Neuronal stem cell (in vitro differentiated cells): ENCODE measurements at regions not wholly inside any gene's neighbourhood (a gene's known extent, or its start where the extent isn't known, plus 50 kb on each side); places are given as distances from the start of the nearest gene placed in this dataset.

Source experiments
- DNase-seq: peaks from one replicate; pipeline ENCODE4 v3.0.0-alpha.2; 2013; ENCODE audit warnings: low spot score
- H2AFZ ChIP-seq: one replicate; pipeline ENCODE4 v1.6.1; 2013; ENCODE audit warnings: mild to moderate bottlenecking, low read length, inconsistent platforms
- H2AK5ac ChIP-seq: 2 replicates; pipeline ENCODE4 v1.6.1; 2013; ENCODE audit warnings: low read depth, mild to moderate bottlenecking, inconsistent platforms, low read length, moderate library complexity, mixed read lengths
- H2BK120ac ChIP-seq: 2 replicates; pipeline ENCODE4 v1.6.1; 2013; ENCODE audit warnings: low read depth, mild to moderate bottlenecking, inconsistent platforms, low read length, moderate library complexity, mixed read lengths
- H2BK12ac ChIP-seq: one replicate; pipeline ENCODE4 v1.6.1; 2013; ENCODE audit warnings: low read length, inconsistent platforms
- H2BK15ac ChIP-seq: 2 replicates; pipeline ENCODE4 v1.6.1; 2013; ENCODE audit warnings: mild to moderate bottlenecking, low read length, inconsistent platforms, mixed read lengths
- H2BK5ac ChIP-seq: one replicate; pipeline ENCODE4 v1.6.1; 2013; ENCODE audit warnings: inconsistent platforms, mild to moderate bottlenecking, low read length, moderate library complexity
- H3K14ac ChIP-seq: one replicate; pipeline ENCODE4 v1.6.1; 2013; ENCODE audit warnings: low read length, inconsistent platforms
- H3K18ac ChIP-seq: 2 replicates; pipeline ENCODE4 v1.6.1; 2013; ENCODE audit warnings: low read length, inconsistent platforms
- H3K23ac ChIP-seq: 2 replicates; pipeline ENCODE4 v1.6.1; 2013; ENCODE audit warnings: low read depth, mild to moderate bottlenecking, mixed read lengths, low read length, inconsistent platforms; ENCODE audit not compliant: poor library complexity
- H3K27ac ChIP-seq: replicated peaks from 3 replicates; pipeline ENCODE4 v1.5.1; 2013; ENCODE audit warnings: low read length, inconsistent platforms
- H3K27me3 ChIP-seq, 3 experiments: 2 replicates each; pipeline ENCODE4 v1.6.1; 2013; ENCODE audit warnings: low read length in 3 of 3, mild to moderate bottlenecking in 2 of 3, inconsistent platforms in 1 of 3, low read depth in 1 of 3, mixed read lengths in 1 of 3, moderate library complexity in 1 of 3; ENCODE audit not compliant: control insufficient read depth in 3 of 3, insufficient read depth in 3 of 3
- H3K36me3 ChIP-seq, 2 donors: replicated peaks in 1 of 2; 2 replicates each; pipeline ENCODE4 v1.6.1; 2013; ENCODE audit warnings: low read length in 2 of 2; ENCODE audit not compliant: control insufficient read depth in 2 of 2, insufficient read depth in 2 of 2
- H3K4ac ChIP-seq: 2 replicates; pipeline ENCODE4 v1.6.1; 2013; ENCODE audit warnings: inconsistent platforms, mild to moderate bottlenecking, low read length, moderate library complexity
- H3K4me1 ChIP-seq, 2 donors: 1 replicate in 1 of 2; 2 replicates in 1 of 2; pipeline ENCODE4 v1.6.1; 2013; ENCODE audit warnings: low read length in 2 of 2, low read depth in 1 of 2; ENCODE audit not compliant: control insufficient read depth in 2 of 2, insufficient read depth in 1 of 2
- H3K4me2 ChIP-seq: one replicate; pipeline ENCODE4 v1.6.1; 2013; ENCODE audit warnings: mild to moderate bottlenecking, low read length, inconsistent platforms; ENCODE audit not compliant: insufficient read depth, poor library complexity, severe bottlenecking
- H3K4me3 ChIP-seq, 2 donors: 2 replicates each; pipeline ENCODE4 v1.5.1; 2013; ENCODE audit warnings: low read length in 2 of 2, mild to moderate bottlenecking in 2 of 2, inconsistent platforms in 1 of 2, moderate library complexity in 1 of 2
- H3K79me1 ChIP-seq: one replicate; pipeline ENCODE4 v1.6.1; 2013; ENCODE audit warnings: low read depth, mild to moderate bottlenecking, inconsistent platforms, low read length, moderate library complexity
- H3K9ac ChIP-seq: one replicate; pipeline ENCODE4 v1.6.1; 2013; ENCODE audit warnings: mild to moderate bottlenecking, low read depth, low read length, inconsistent platforms; ENCODE audit not compliant: poor library complexity
- H3K9me3 ChIP-seq, 2 donors: replicated peaks in 1 of 2; 2 replicates each; pipeline versions ENCODE3 to v1.6.1; 2013; ENCODE audit warnings: low read length in 2 of 2, mild to moderate bottlenecking in 2 of 2, inconsistent platforms in 1 of 2, low read depth in 1 of 2, mixed read lengths in 1 of 2, moderate library complexity in 1 of 2; ENCODE audit not compliant: control insufficient read depth in 2 of 2, insufficient read depth in 1 of 2
- H4K8ac ChIP-seq: one replicate; pipeline ENCODE4 v1.6.1; 2013; ENCODE audit warnings: low read depth, mild to moderate bottlenecking, inconsistent platforms, low read length, moderate library complexity
- H4K91ac ChIP-seq: one replicate; pipeline ENCODE4 v1.6.1; 2013; ENCODE audit warnings: low read length, low read depth, mild to moderate bottlenecking, inconsistent platforms; ENCODE audit not compliant: poor library complexity
- WGBS, 2 donors: extraction: QIAGEN DNeasy Blood & Tissue Kit; methylation state at CpG; one replicate each; pipeline ENCODE4 v1.1.7; 2013; ENCODE audit warnings: missing lambda C conversion rate in 2 of 2, mixed read lengths in 1 of 2; ENCODE audit not compliant: insufficient read length in 2 of 2, insufficient replicate concordance in 1 of 2; ENCODE audit errors: extremely low coverage in 2 of 2; 5-methylcytosine and 5-hydroxymethylcytosine counted together

- peaks cover 23 to 44% of the 10 kb centered on the region in 2 donors for H3K4me1 ChIP-seq
- no CpG with 5 or more reads among the region's 13 CpGs for WGBS, 2 donors
- H3K9me3 ChIP-seq = no peaks in the 10 kb centered on the region
These were observed 120.8 kb downstream of the GLI2 start for GRCh38 chr2:120856421-120856862.

GRCh38 chr2:120857422-120857821, 121.8 kb downstream of the GLI2 start:
- no peak overlapping the region for H4K91ac ChIP-seq
- H2BK12ac ChIP-seq = no peak overlapping the region
- no peak overlapping the region for H2AFZ ChIP-seq
- H3K18ac ChIP-seq = no peak overlapping the region
- H3K14ac ChIP-seq = no peak overlapping the region
- no peak overlapping the region for H3K4me3 ChIP-seq
- H3K4me2 ChIP-seq = no peak overlapping the region
- no peak overlapping the region for H4K8ac ChIP-seq
- no peak overlapping the region for H3K23ac ChIP-seq
- no peak overlapping the region for H2AK5ac ChIP-seq
- H3K9ac ChIP-seq = no peak overlapping the region
- WGBS, 2 donors = 100% methylated on average over 1 of the region's 4 CpGs; no CpG with 5 or more reads in 1 of the 2 donors
- H3K79me1 ChIP-seq = peaks cover 4% of the 10 kb centered on the region
- H3K27ac ChIP-seq = no peak overlapping the region
- no peak overlapping the region for H2BK120ac ChIP-seq
- no peak for DNase-seq
- H2BK15ac ChIP-seq = no peak overlapping the region
- H3K36me3 ChIP-seq = peaks cover 0 to 19% of the 10 kb centered on the region in 2 donors
- no peaks in the 10 kb centered on the region for H3K27me3 ChIP-seq
- no peak overlapping the region for H2BK5ac ChIP-seq
- no peaks in the 10 kb centered on the region for H3K9me3 ChIP-seq
- H3K4me1 ChIP-seq = peaks cover 31 to 49% of the 10 kb centered on the region in 2 donors
- no peak overlapping the region for H3K4ac ChIP-seq

More at GRCh38 chr2:120856421-120856862, 120.8 kb downstream of the GLI2 start:
- Histone ChIP-seq H3K23ac (no peak overlapping the region), H3K4me2 (no peak overlapping the region), H3K27me3 (no peaks in the 10 kb centered on the region), H2BK120ac (no peak overlapping the region), H3K4me3 (no peak overlapping the region), H3K27ac (no peak overlapping the region), H3K4ac (no peak overlapping the region), H4K91ac (no peak overlapping the region), H2BK5ac (peak overlapping the region; percentile 7), H2AK5ac (peak overlapping the region; percentile 48), H3K79me1 (peaks cover 9% of the 10 kb centered on the region), H3K36me3 (peaks cover 1 to 19% of the 10 kb centered on the region in 2 donors), H3K18ac (peak overlapping the region; percentile 81), H3K9ac (no peak overlapping the region), H2AFZ (no peak overlapping the region), H2BK12ac (peak overlapping the region; percentile 58), H3K14ac (peak overlapping the region; percentile 91), H2BK15ac (peak overlapping the region; percentile 4), H4K8ac (no peak overlapping the region)
- DNase-seq = peak; percentile 46

GRCh38 chr2:120857931-120858330, 122.3 kb downstream of the GLI2 start:
- Histone ChIP-seq H2BK5ac (peak overlapping the region; percentile 4), H3K9me3 (no peaks in the 10 kb centered on the region), H2BK15ac (peak overlapping the region; percentile 34), H2AFZ (no peak overlapping the region), H3K4me1 (peaks cover 31 to 49% of the 10 kb centered on the region in 2 donors), H3K4me3 (no peak overlapping the region), H4K91ac (no peak overlapping the region), H4K8ac (no peak overlapping the region), H3K36me3 (peaks cover 2 to 21% of the 10 kb centered on the region in 2 donors), H3K9ac (no peak overlapping the region), H3K23ac (no peak overlapping the region), H2BK120ac (no peak overlapping the region), H2BK12ac (no peak overlapping the region), H3K27me3 (no peaks in the 10 kb centered on the region), H3K4ac (no peak overlapping the region), H3K14ac (no peak overlapping the region), H3K79me1 (peaks cover 1% of the 10 kb centered on the region), H3K27ac (no peak overlapping the region), H2AK5ac (peak overlapping the region; percentile 64), H3K4me2 (no peak overlapping the region), H3K18ac (peak overlapping the region; percentile 30)
- DNase-seq = no peak
- WGBS, 2 donors = no CpG with 5 or more reads among the region's 7 CpGs

GRCh38 chr2:120858361-120859106, 122.9 kb downstream of the GLI2 start:
- no peaks in the 10 kb centered on the region for H3K9me3 ChIP-seq
- H4K8ac ChIP-seq = no peak overlapping the region
- H4K91ac ChIP-seq = no peak overlapping the region
- H3K14ac ChIP-seq = no peak overlapping the region
- H2BK15ac ChIP-seq = peak overlapping the region; percentile 34
- H3K79me1 ChIP-seq = peaks cover 5% of the 10 kb centered on the region
- H3K18ac ChIP-seq = peak overlapping the region; percentile 61
- peak overlapping the region; percentile 27 for H2AK5ac ChIP-seq
- H3K27me3 ChIP-seq = no peaks in the 10 kb centered on the region
- H2BK12ac ChIP-seq = no peak overlapping the region
- no peak overlapping the region for H2AFZ ChIP-seq
- peak overlapping the region; percentile 30 for H3K4me2 ChIP-seq
- no peak overlapping the region for H3K4ac ChIP-seq
- no peak overlapping the region for H3K4me3 ChIP-seq
- no peak for DNase-seq
- peak overlapping the region; percentile 26 for H3K23ac ChIP-seq
- H2BK120ac ChIP-seq = no peak overlapping the region
- peaks cover 5 to 21% of the 10 kb centered on the region in 2 donors for H3K36me3 ChIP-seq
- H2BK5ac ChIP-seq = peak overlapping the region; percentile 4
- peaks cover 31 to 49% of the 10 kb centered on the region in 2 donors for H3K4me1 ChIP-seq
- H3K9ac ChIP-seq = no peak overlapping the region
- peak overlapping the region; percentile 81 for H3K27ac ChIP-seq
- WGBS, 2 donors = no CpG with 5 or more reads among the region's 12 CpGs
